H54 (cell line): ENCODE measurements at regions not wholly inside any gene's neighbourhood (a gene's known extent, or its start where the extent isn't known, plus 50 kb on each side); places are given as distances from the start of the nearest gene placed in this dataset.
"Not testable (repeated sequence)": the region's sequence is repeated elsewhere in the genome, so short reads cannot be mapped to it uniquely, and the experiment has no call there.

ENCODE experiments used
- DNase-seq: peaks from one replicate; pipeline ENCODE4 v3.0.0; 2011; ENCODE audit warnings: low spot score, mixed read lengths; ENCODE audit not compliant: insufficient read length
- FAIRE-seq: peaks from 3 replicates; lab custom pipeline; 2011; peaks lifted over from hg19 to GRCh38; lab: Jason Lieb, UNC
- POLR2A ChIP-seq: IDR thresholded peaks from 2 replicates; pipeline ENCODE4 v1.6.1; 2011; ENCODE audit warnings: low read depth, mild to moderate bottlenecking, low read length

GRCh38 chr5:128825826-128826225, 139.5 kb upstream of the SLC27A6 start:
- no peak for TF ChIP-seq POLR2A
- DNase-seq, result no peak

GRCh38 chr5:128826275-128826674, 139.0 kb upstream of the SLC27A6 start:
- no peak for TF ChIP-seq POLR2A
- DNase-seq (no peak), FAIRE-seq (no peak)

More at GRCh38 chr5:128825826-128826225, 139.5 kb upstream of the SLC27A6 start:
- no peak for FAIRE-seq

GRCh38 chr5:128836571-128836970, 128.7 kb upstream of the SLC27A6 start:
- TF ChIP-seq POLR2A, result no peak
- DNase-seq (no peak), FAIRE-seq (no peak)

GRCh38 chr5:128838623-128839022, 126.7 kb upstream of the SLC27A6 start:
- DNase-seq, result no peak
- no peak for TF ChIP-seq POLR2A
- FAIRE-seq, result no peak

GRCh38 chr5:128842241-128842640, 123.0 kb upstream of the SLC27A6 start:
- FAIRE-seq (no peak), DNase-seq (no peak)
- TF ChIP-seq POLR2A, result no peak

- DNase-seq (no peak), FAIRE-seq (no peak)
- TF ChIP-seq POLR2A, result no peak
Observed at GRCh38 chr5:128844354-128844923, 120.8 kb upstream of the SLC27A6 start.

GRCh38 chr5:128850049-128850448, 115.2 kb upstream of the SLC27A6 start:
- FAIRE-seq (no peak), DNase-seq (no peak)
- no peak for TF ChIP-seq POLR2A

GRCh38 chr5:128854931-128855330, 110.4 kb upstream of the SLC27A6 start:
- DNase-seq (no peak), FAIRE-seq (no peak)
- TF ChIP-seq POLR2A, result no peak

GRCh38 chr5:128857076-128857677, 108.1 kb upstream of the SLC27A6 start:
- no peak for TF ChIP-seq POLR2A
- no peak for DNase-seq
- FAIRE-seq, result no peak

GRCh38 chr5:128858995-128859394, 106.3 kb upstream of the SLC27A6 start:
- DNase-seq (no peak), FAIRE-seq (no peak)
- TF ChIP-seq POLR2A, result no peak

- not testable (repeated sequence) for DNase-seq, FAIRE-seq
Observed at GRCh38 chr5:128861155-128861554, 104.1 kb upstream of the SLC27A6 start.

- DNase-seq (no peak), FAIRE-seq (no peak)
- TF ChIP-seq POLR2A, result no peak
Observed at GRCh38 chr5:128869970-128870369, 95.3 kb upstream of the SLC27A6 start.

- FAIRE-seq, result no peak
- TF ChIP-seq POLR2A, result no peak
- no peak for DNase-seq
Observed at GRCh38 chr5:128870373-128870772, 94.9 kb upstream of the SLC27A6 start.

- TF ChIP-seq POLR2A, result no peak
- no peak for DNase-seq
- no peak for FAIRE-seq
Observed at GRCh38 chr5:128870923-128871322, 94.4 kb upstream of the SLC27A6 start.
